ENCODE measurements at regions not wholly inside any gene's neighbourhood (a gene's known extent, or its start where the extent isn't known, plus 50 kb on each side); places are given as distances from the start of the nearest gene placed in this dataset.

DNA sequence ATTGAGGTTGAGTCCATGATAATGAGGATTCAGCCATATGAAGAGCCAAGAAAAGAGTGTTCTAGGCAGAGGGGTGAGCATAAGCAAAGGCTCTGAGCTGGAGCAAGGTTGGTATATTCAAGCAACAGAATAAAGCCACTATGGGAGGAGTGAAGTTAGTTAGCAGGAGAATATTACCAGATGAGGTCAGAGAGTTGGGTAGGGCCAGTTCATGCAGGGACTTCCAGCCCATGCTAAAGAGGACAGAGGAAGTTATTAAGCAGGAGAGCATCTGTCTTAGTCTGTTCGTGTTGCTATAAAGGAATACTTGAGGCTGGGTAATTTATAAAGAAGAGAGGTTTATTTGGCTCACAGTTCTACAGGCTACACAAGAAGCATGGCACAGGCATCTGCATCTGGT lies 57.1 kb upstream of the ATG10 start:
- in situ Hi-C loops (cut with MboI; ENCODE audit: low sequenced_read_pairs) = no loop called here

DNA sequence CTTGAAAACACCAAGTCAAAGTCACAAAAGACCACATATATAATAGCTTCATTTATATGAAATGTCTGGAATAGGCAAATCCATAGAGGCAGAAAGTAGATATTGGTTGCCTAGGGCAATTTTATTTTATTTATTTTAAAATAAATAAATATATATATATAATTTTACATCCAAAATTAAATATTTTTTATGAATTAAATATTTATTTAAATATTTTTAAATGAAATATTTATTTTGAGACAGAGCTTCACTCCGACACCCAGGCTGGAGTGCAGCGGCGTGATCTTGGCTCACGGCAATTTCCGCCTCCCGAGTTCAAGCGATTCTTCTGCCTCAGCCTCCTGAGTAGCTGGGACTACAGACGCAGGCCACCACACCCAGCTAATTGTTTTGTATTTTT lies 58.9 kb upstream of the ATG10 start:
- in situ Hi-C loops (cut with MboI; ENCODE audit: low sequenced_read_pairs) = no loop called here

- in situ Hi-C loops (cut with MboI; ENCODE audit: low sequenced_read_pairs) = no loop called here
Measured at GRCh38 chr5:81909677-81910076, 62.1 kb upstream of the ATG10 start.

DNA sequence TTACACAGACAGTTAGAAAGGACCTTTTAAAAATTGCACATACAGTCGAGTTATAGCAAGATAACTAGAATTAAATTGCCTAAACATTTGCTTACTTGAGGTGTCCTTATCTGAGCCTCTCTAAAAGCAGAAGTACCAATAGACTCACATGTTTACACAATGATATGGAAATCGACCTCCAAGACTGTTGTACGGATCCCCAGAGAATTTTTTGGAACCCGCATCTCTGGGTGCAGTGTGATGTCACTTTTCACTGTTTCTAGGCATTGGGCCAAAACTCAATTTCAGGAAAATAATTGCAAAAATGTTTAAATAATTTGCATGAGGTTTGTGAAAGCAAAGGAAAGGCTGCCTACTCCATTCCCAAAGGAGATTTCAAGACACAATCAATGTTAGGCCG lies 63.1 kb upstream of the ATG10 start:
- in situ Hi-C loops (cut with MboI; ENCODE audit: low sequenced_read_pairs) = no loop called here

DNA sequence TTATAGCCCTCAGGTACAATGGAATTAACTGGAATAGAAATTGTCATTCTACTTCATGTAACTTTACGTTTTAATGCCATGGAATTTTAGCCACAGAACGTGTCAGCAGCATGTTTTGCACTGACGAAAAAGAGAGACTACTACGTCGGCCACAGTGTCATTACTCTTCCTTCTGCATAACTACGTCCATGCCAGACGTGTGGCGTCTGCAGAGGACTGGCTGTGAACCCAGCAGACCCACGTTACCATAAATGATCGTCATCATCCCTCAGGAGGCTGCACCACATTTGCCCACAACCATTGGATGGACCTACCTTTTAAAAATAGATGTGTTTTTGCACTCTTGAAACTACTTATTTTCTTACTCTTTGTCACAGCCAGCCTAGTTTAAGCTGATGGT lies 63.8 kb upstream of the ATG10 start:
- in situ Hi-C loops (cut with MboI; ENCODE audit: low sequenced_read_pairs) = no loop called here

GRCh38 chr5:81907012-81907635 lies 64.7 kb upstream of the ATG10 start:
- in situ Hi-C loops (cut with MboI; ENCODE audit: low sequenced_read_pairs) = no loop called here

- in situ Hi-C loops (cut with MboI; ENCODE audit: low sequenced_read_pairs) = no loop called here
Measured at GRCh38 chr5:81906086-81906485, 65.7 kb upstream of the ATG10 start.

DNA sequence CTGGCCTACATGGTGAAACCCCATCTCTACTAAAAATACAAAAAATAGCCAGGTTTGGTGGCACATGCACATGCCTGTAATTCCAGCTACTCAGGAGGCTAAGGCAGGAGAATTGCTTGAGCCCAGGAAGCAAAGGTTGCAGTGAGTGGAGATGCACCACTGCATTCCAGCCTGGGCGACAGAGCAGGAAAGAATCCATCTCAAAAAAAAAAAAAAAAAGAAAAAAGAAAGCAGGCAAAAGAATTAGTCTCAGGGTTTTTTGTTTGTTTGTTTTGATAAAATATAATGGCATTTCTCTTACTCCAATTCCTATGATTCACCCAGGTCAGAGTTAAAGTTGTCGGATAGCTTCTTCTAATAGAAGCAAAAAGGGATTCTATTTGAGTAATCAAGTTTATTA lies 67.0 kb upstream of the ATG10 start:
- in situ Hi-C loops (cut with MboI; ENCODE audit: low sequenced_read_pairs) = no loop called here

- in situ Hi-C loops (cut with MboI; ENCODE audit: low sequenced_read_pairs) = no loop called here
Measured at GRCh38 chr5:81904166-81904565, 67.7 kb upstream of the ATG10 start.

GRCh38 chr5:81901586-81901985 lies 70.2 kb upstream of the ATG10 start:
- in situ Hi-C loops (cut with MboI; ENCODE audit: low sequenced_read_pairs) = no loop called here

GRCh38 chr5:81899123-81899522 lies 72.7 kb upstream of the ATG10 start:
- in situ Hi-C loops (cut with MboI; ENCODE audit: low sequenced_read_pairs) = no loop called here

- in situ Hi-C loops (cut with MboI; ENCODE audit: low sequenced_read_pairs) = no loop called here
Measured at GRCh38 chr5:81898403-81898802, 73.4 kb upstream of the ATG10 start.

- in situ Hi-C loops (cut with MboI; ENCODE audit: low sequenced_read_pairs) = no loop called here
Measured at GRCh38 chr5:81896764-81897163, 75.1 kb upstream of the ATG10 start.

- in situ Hi-C loops (cut with MboI; ENCODE audit: low sequenced_read_pairs) = no loop called here
Measured at GRCh38 chr5:81895307-81895706, 76.5 kb upstream of the ATG10 start.

- in situ Hi-C loops (cut with MboI; ENCODE audit: low sequenced_read_pairs) = no loop called here
Measured at GRCh38 chr5:81893961-81894360, 77.9 kb upstream of the ATG10 start.

DNA sequence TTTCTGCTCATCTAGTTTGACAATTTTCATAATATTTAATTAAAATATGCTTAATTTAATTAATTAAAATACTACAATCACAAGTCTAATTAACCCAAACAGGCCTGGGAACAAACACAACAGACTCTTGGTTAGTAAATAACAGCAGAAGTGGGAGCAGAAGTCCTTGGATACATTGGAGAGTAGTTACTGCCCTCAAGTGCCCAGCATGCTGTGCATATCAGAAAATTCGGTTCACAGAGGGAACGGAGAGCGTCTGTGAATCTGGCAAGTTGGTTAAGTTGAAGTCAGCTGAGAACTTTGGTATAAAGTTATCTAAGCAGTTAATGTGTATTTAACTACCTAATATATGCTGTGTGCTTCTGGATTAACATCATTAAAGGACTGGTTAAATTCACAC lies 87.0 kb upstream of the ATG10 start:
- in situ Hi-C loops (cut with MboI; ENCODE audit: low sequenced_read_pairs) = no loop called here

DNA sequence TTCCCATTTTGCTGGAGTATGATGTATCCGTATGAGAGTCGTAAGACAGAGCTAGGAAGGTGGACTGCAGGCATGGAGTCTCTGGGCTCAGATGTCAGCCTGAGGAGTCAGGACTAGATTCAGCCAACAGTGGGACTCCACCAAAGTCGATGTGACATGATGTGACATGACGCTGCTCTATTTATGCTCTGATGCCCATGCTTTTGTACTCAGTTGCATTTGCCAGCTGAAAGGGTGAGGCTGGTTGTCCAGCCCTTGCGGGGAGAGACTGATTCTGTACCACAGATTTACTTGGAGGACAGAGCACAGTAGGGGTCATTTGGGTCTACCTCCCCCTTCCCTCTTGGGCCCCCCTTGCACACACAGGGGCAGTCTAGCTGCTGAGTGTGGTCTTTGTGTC lies 88.5 kb upstream of the ATG10 start:
- in situ Hi-C loops (cut with MboI; ENCODE audit: low sequenced_read_pairs) = no loop called here

- in situ Hi-C loops (cut with MboI; ENCODE audit: low sequenced_read_pairs) = no loop called here
Measured at GRCh38 chr5:81881595-81881994, 90.2 kb upstream of the ATG10 start.

GRCh38 chr5:81879936-81880335 lies 91.9 kb upstream of the ATG10 start:
- in situ Hi-C loops (cut with MboI; ENCODE audit: low sequenced_read_pairs) = no loop called here

- in situ Hi-C loops (cut with MboI; ENCODE audit: low sequenced_read_pairs) = no loop called here
Measured at GRCh38 chr5:81878333-81878732, 93.5 kb upstream of the ATG10 start.

- in situ Hi-C loops (cut with MboI; ENCODE audit: low sequenced_read_pairs) = no loop called here
Measured at GRCh38 chr5:81866994-81867393, 104.8 kb upstream of the ATG10 start.

DNA sequence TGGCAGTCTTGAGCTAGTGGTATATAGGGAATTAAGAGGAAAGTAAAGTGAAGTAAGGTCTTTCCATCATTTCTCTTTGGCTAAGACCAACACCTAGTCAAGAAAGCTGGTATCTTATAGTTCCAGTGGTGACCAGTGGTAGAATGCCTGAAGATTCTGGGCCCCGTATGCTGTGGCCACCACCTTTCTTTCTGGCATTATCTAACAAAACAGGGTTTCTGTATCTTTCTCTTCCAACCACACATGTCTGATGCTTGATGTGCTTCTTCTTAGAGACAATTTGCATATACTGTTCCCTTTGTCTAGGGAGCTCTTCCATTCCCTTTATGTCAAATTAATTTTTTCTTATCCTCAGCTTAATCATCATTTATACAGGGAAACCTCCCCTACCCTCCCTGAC lies 109.9 kb upstream of the SSBP2 start:
- in situ Hi-C loops (cut with MboI; ENCODE audit: low sequenced_read_pairs) = no loop called here

DNA sequence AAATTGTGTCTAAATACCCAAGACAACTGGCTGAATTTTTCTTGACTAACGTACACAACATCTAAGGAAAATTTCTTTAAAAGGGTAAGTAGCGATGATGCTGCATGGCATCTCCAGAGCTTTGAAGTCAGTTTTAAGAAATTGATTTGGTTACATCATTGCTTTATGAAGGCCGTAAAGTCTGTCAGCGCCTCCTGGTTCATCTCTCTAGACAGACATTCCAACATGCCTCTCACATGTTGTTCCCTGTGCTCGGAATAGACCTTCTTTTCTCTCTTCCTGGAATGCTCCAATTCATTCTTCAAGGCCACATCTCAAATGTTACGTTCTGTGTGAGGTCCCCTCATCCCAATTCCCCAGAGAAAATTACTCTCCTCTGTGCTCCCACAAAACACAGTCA lies 108.7 kb upstream of the SSBP2 start:
- in situ Hi-C loops (cut with MboI; ENCODE audit: low sequenced_read_pairs) = no loop called here

All from HL-60/S4 (cell line).